ENCODE measurements at regions not wholly inside any gene's neighbourhood (a gene's known extent, or its start where the extent isn't known, plus 50 kb on each side); places are given as distances from the start of the nearest gene placed in this dataset.

GRCh38 chr20:18886756-18887155 is 73.2 kb downstream of the SCP2D1 start:
- TF ChIP-seq CTCF (IDR thresholded peaks at IDR 0.05) (no peak), POLR2A (IDR thresholded peaks at IDR 0.05) (no peak)
